ENCODE measurements at regions not wholly inside any gene's neighbourhood (a gene's known extent, or its start where the extent isn't known, plus 50 kb on each side); places are given as distances from the start of the nearest gene placed in this dataset.

DNA sequence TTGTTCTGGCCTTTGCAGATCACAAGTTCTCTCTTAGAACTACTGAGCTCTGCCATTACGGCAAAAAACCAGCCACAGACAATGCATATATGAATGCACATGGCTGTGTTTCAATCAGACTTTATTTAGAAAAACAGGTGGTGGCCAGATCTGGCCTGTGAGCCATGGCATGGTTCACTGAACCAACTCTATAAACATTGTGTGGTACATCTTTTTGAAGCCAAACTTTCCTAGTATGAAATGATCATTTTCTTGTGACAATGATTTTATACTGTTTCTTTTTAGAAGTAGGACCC is 65.9 kb upstream of the AMZ2 start:
- Histone ChIP-seq H3F3A (ENCODE audit: low read length, unreplicated experiment) (no peaks in the 10 kb centered on the region), H3K9ac (ENCODE audit: low read length) (no peak overlapping the region), H2AFZ (ENCODE audit: low read length) (no peak overlapping the region), H3K4me2 (ENCODE audit: low read length) (no peak overlapping the region), H3K79me2 (ENCODE audit: low read length) (no peaks in the 10 kb centered on the region), H3K27me3 (ENCODE audit: low read length) (no peaks in the 10 kb centered on the region), H3K4me3 (ENCODE audit: low read length) (no peak overlapping the region), H3K9me2 (replicated peaks; ENCODE audit: low read length) (no peaks in the 10 kb centered on the region), H3K9me3 (ENCODE audit: low read length) (no peaks in the 10 kb centered on the region), H3K36me3 (ENCODE audit: low read depth, low read length) (no peaks in the 10 kb centered on the region), H3K27ac (ENCODE audit: low read length) (no peak overlapping the region), H3K4me1 (ENCODE audit: insufficient read depth, low read length) (peaks cover 9% of the 10 kb centered on the region), H4K20me1 (ENCODE audit: low read length) (no peaks in the 10 kb centered on the region)
- TF ChIP-seq, protein P1, sequence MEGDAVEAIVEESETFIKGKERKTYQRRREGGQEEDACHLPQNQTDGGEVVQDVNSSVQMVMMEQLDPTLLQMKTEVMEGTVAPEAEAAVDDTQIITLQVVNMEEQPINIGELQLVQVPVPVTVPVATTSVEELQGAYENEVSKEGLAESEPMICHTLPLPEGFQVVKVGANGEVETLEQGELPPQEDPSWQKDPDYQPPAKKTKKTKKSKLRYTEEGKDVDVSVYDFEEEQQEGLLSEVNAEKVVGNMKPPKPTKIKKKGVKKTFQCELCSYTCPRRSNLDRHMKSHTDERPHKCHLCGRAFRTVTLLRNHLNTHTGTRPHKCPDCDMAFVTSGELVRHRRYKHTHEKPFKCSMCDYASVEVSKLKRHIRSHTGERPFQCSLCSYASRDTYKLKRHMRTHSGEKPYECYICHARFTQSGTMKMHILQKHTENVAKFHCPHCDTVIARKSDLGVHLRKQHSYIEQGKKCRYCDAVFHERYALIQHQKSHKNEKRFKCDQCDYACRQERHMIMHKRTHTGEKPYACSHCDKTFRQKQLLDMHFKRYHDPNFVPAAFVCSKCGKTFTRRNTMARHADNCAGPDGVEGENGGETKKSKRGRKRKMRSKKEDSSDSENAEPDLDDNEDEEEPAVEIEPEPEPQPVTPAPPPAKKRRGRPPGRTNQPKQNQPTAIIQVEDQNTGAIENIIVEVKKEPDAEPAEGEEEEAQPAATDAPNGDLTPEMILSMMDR (conservative IDR thresholded peaks at IDR 0.05; ENCODE audit: low read depth, low read length), result no peak
- TF ChIP-seq EZH2phosphoT487 (IDR thresholded peaks at IDR 0.05; ENCODE audit: borderline replicate concordance, low read length) (no peak), EZH2 (IDR thresholded peaks at IDR 0.05; ENCODE audit: low read length, unreplicated experiment) (no peak)
- no TSS peak for BruUV-seq (replicated peaks)
- no peak for ATAC-seq
- ChIA-PET CTCF (interaction anchor here (0.6 kb wide), 1 partner anchor 8 kb away, joined by 7 read pairs; no protein-coding TSS in a partner anchor), POLR2A (ENCODE audit: unreplicated experiment) (no interaction called here)
- intact Hi-C loops (cut with micrococcal nuclease), result no loop called here
- no peak for DNase-seq

DNA sequence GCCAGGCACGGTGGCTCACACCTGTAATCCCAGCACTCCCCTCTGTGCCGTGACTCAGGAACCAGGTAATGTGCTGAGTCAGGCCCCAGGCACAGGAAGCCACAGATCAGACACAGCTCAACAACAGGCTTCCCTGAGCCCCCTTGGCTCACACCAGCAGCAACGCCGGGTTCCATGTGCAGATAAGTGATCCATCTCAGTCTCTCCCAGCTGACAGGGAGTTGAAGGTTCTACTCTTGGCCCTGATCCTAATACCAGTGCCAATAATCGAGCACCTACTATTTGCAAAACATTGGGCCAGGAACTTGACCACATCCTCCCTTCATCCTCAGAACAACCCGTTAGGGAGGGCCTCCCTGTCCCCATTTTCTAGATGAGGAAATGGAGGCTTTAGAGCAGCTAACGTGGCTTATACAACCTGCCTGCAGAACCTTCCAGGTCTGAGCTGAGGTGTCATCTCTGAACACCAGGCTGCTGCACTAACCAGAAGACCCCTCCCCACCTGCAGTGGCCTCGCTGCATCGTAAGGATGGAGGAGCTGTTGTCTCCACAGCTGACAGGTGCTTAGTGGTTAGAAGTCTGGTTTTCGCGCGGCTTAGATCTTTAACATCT is 64.8 kb upstream of the AMZ2 start:
- DNase-seq (peak; percentile 73), ATAC-seq (peak; percentile 70)
- POLR2A ChIA-PET (ENCODE audit: unreplicated experiment), result no interaction called here
- H3K27ac ChIP-seq (ENCODE audit: low read length), result peak overlapping the region; percentile 48
- CTCF ChIA-PET, result no interaction called here
- no peaks in the 10 kb centered on the region for H3K9me2 ChIP-seq (replicated peaks; ENCODE audit: low read length)
- no peaks in the 10 kb centered on the region for H3F3A ChIP-seq (ENCODE audit: low read length, unreplicated experiment)
- H2AFZ ChIP-seq (ENCODE audit: low read length), result peak overlapping the region; percentile 86
- H3K36me3 ChIP-seq (ENCODE audit: low read depth, low read length), result no peaks in the 10 kb centered on the region
- H3K27me3 ChIP-seq (ENCODE audit: low read length), result no peaks in the 10 kb centered on the region
- TF ChIP-seq EZH2phosphoT487 (IDR thresholded peaks at IDR 0.05; ENCODE audit: borderline replicate concordance, low read length) (no peak), EZH2 (IDR thresholded peaks at IDR 0.05; ENCODE audit: low read length, unreplicated experiment) (no peak)
- TF ChIP-seq, protein P1 (conservative IDR thresholded peaks at IDR 0.05; ENCODE audit: low read depth, low read length), result no peak
- H3K4me3 ChIP-seq (ENCODE audit: low read length), result no peak overlapping the region
- H3K79me2 ChIP-seq (ENCODE audit: low read length), result no peaks in the 10 kb centered on the region
- no peaks in the 10 kb centered on the region for H4K20me1 ChIP-seq (ENCODE audit: low read length)
- no peaks in the 10 kb centered on the region for H3K9me3 ChIP-seq (ENCODE audit: low read length)
- peaks cover 9% of the 10 kb centered on the region for H3K4me1 ChIP-seq (ENCODE audit: insufficient read depth, low read length)
- peak overlapping the region; percentile 20; the same call in 1 of the 2 replicates for H3K4me2 ChIP-seq (ENCODE audit: low read length)
- H3K9ac ChIP-seq (ENCODE audit: low read length), result peak overlapping the region; percentile 6; the same call in 1 of the 2 replicates
- BruUV-seq (replicated peaks), result no TSS peak
- intact Hi-C loops (cut with micrococcal nuclease), result no loop called here

GRCh38 chr17:68184141-68184571 is 63.7 kb upstream of the AMZ2 start:
- no peak overlapping the region for H3K9ac ChIP-seq (ENCODE audit: low read length)
- no peak overlapping the region for H2AFZ ChIP-seq (ENCODE audit: low read length)
- no peaks in the 10 kb centered on the region for H3K9me3 ChIP-seq (ENCODE audit: low read length)
- CTCF ChIA-PET, result no interaction called here
- DNase-seq, result no peak
- H3K9me2 ChIP-seq (replicated peaks; ENCODE audit: low read length), result no peaks in the 10 kb centered on the region
- no peak overlapping the region for H3K27ac ChIP-seq (ENCODE audit: low read length)
- no TSS peak for BruUV-seq (replicated peaks)
- H3F3A ChIP-seq (ENCODE audit: low read length, unreplicated experiment), result no peaks in the 10 kb centered on the region
- POLR2A ChIA-PET (ENCODE audit: unreplicated experiment), result no interaction called here
- H3K27me3 ChIP-seq (ENCODE audit: low read length), result no peaks in the 10 kb centered on the region
- H3K4me2 ChIP-seq (ENCODE audit: low read length), result no peak overlapping the region
- H3K4me1 ChIP-seq (ENCODE audit: insufficient read depth, low read length), result peaks cover 9% of the 10 kb centered on the region
- TF ChIP-seq EZH2phosphoT487 (IDR thresholded peaks at IDR 0.05; ENCODE audit: borderline replicate concordance, low read length), result no peak
- TF ChIP-seq, protein P1 (conservative IDR thresholded peaks at IDR 0.05; ENCODE audit: low read depth, low read length), result no peak
- no peak for TF ChIP-seq EZH2 (IDR thresholded peaks at IDR 0.05; ENCODE audit: low read length, unreplicated experiment)
- no peaks in the 10 kb centered on the region for H4K20me1 ChIP-seq (ENCODE audit: low read length)
- no peak overlapping the region for H3K4me3 ChIP-seq (ENCODE audit: low read length)
- intact Hi-C loops (cut with micrococcal nuclease), result no loop called here
- no peaks in the 10 kb centered on the region for H3K36me3 ChIP-seq (ENCODE audit: low read depth, low read length)
- no peaks in the 10 kb centered on the region for H3K79me2 ChIP-seq (ENCODE audit: low read length)
- no peak for ATAC-seq
